ENCODE measurements at regions not wholly inside any gene's neighbourhood (a gene's known extent, or its start where the extent isn't known, plus 50 kb on each side); places are given as distances from the start of the nearest gene placed in this dataset.

DNA sequence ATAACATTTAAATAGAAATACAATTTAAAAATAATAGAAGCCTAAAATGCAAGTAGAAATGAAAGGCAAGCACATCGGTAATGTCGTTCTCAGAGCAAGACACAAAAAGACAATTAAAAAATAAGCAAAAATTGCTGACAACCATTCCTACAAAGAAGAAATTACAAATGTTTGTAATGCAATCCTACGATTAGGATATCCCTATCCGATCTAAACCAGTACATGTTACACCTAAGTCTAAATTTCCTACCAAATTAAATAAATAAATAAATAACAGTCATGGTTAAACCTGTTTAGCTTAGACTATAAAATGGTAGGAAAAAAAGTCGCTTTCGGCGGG lies 90.0 kb downstream of the ANXA2R start:
- Histone ChIP-seq H2BK12ac (ENCODE audit: low read length) (no peak overlapping the region), H3K4ac (ENCODE audit: low read depth, low read length) (no peak overlapping the region), H2BK120ac (ENCODE audit: insufficient read depth, low read length, poor library complexity) (no peak overlapping the region), H3K27ac (ENCODE audit: low read depth, low read length) (no peak overlapping the region), H3K9me3 (ENCODE audit: insufficient read depth, low read depth, low read length) (peaks cover 23% of the 10 kb centered on the region), H3K9ac (ENCODE audit: low read length) (no peak overlapping the region), H3K36me3 (ENCODE audit: control insufficient read depth in 1 of 2, insufficient read depth in 2 of 2, low read length in 2 of 2) (peaks cover 0 to 7% of the 10 kb centered on the region in 2 experiments), H3K4me1 (ENCODE audit: control insufficient read depth in 1 of 2, insufficient read depth in 2 of 2, low read length in 2 of 2) (no peaks in the 10 kb centered on the region), H2AK5ac (ENCODE audit: low read length) (no peak overlapping the region), H2AFZ (ENCODE audit: insufficient read depth, low read length, poor library complexity) (no peak overlapping the region), H4K8ac (ENCODE audit: low read depth, low read length) (no peak overlapping the region), H3K14ac (ENCODE audit: low read length) (no peak overlapping the region), H3K79me2 (ENCODE audit: control insufficient read depth, insufficient read depth, low read length, poor library complexity) (no peaks in the 10 kb centered on the region), H4K12ac (ENCODE audit: low read depth, low read length) (no peak overlapping the region), H3K79me1 (ENCODE audit: low read length) (peaks cover 1% of the 10 kb centered on the region), H3K18ac (ENCODE audit: low read length) (no peak overlapping the region), H3K27me3 (ENCODE audit: insufficient read depth, low read length) (no peaks in the 10 kb centered on the region), H2BK5ac (ENCODE audit: low read depth, low read length, poor library complexity) (no peak overlapping the region), H3K4me2 (ENCODE audit: low read length) (no peak overlapping the region), H3K23ac (ENCODE audit: low read length) (no peak overlapping the region), H3K4me3 (ENCODE audit: low read depth, low read length) (no peak overlapping the region), H4K91ac (ENCODE audit: low read depth, low read length) (no peak overlapping the region)
- DNase-seq, result no peak
- WGBS (ENCODE audit: extremely low coverage, insufficient coverage, insufficient read length), result no CpG with 5 or more reads among the region's 7 CpGs

DNA sequence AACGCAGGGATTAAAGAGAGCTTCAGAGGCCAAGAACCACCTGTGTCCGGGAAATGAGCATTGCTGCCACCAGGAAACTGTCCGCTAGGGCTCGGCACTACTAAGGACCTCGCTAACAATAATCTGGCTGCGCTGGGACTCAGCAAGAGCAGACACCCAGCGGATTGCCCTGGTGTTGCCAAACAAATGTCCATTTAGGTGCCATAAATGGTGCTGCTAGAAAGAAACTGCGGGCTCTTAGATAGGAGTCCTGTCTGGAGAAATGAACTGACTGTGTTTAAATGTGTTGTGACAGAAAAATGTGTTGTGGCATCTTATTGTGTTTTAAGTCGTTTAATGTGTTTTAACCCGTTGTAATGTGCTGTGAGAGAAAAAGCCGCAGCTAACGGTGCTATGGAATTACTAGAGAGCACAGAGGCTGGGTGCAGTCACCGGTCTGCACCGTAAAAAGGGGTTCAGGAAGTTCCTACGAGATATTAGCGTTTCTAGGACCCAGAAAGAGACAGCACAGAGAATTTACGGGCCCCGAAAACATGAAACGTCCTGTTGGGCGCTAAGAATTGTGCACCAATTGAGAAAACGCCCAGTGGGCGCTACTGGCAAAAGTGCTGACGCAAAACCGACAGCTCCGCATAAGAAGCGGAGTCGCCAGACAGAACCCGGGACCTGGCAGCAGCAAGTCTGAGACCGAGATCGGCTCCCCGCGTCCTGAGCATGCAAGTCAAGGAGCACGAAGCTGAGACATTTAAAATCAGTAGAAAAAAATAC lies 90.6 kb downstream of the ANXA2R start:
- no peaks in the 10 kb centered on the region for H3K79me2 ChIP-seq (ENCODE audit: control insufficient read depth, insufficient read depth, low read length, poor library complexity)
- peaks cover 0 to 7% of the 10 kb centered on the region in 2 experiments for H3K36me3 ChIP-seq (ENCODE audit: control insufficient read depth in 1 of 2, insufficient read depth in 2 of 2, low read length in 2 of 2)
- H3K4me2 ChIP-seq (ENCODE audit: low read length), result no peak overlapping the region
- no peak overlapping the region for H3K4ac ChIP-seq (ENCODE audit: low read depth, low read length)
- no peak overlapping the region for H2AFZ ChIP-seq (ENCODE audit: insufficient read depth, low read length, poor library complexity)
- H2AK5ac ChIP-seq (ENCODE audit: low read length), result no peak overlapping the region
- peak overlapping the region; percentile 55 for H3K9ac ChIP-seq (ENCODE audit: low read length)
- H3K9me3 ChIP-seq (ENCODE audit: insufficient read depth, low read depth, low read length), result peaks cover 23% of the 10 kb centered on the region
- no peak overlapping the region for H4K8ac ChIP-seq (ENCODE audit: low read depth, low read length)
- H3K23ac ChIP-seq (ENCODE audit: low read length), result no peak overlapping the region
- H3K14ac ChIP-seq (ENCODE audit: low read length), result no peak overlapping the region
- H2BK120ac ChIP-seq (ENCODE audit: insufficient read depth, low read length, poor library complexity), result no peak overlapping the region
- no peak overlapping the region for H4K91ac ChIP-seq (ENCODE audit: low read depth, low read length)
- H3K27me3 ChIP-seq (ENCODE audit: insufficient read depth, low read length), result no peaks in the 10 kb centered on the region
- peak overlapping the region; percentile 42 for H2BK5ac ChIP-seq (ENCODE audit: low read depth, low read length, poor library complexity)
- peak; percentile 56 to 60 for DNase-seq
- H3K4me1 ChIP-seq (ENCODE audit: control insufficient read depth in 1 of 2, insufficient read depth in 2 of 2, low read length in 2 of 2), result peaks cover 0 to 2% of the 10 kb centered on the region in 2 experiments
- H3K27ac ChIP-seq (ENCODE audit: low read depth, low read length), result no peak overlapping the region
- H3K18ac ChIP-seq (ENCODE audit: low read length), result no peak overlapping the region
- no peak overlapping the region for H4K12ac ChIP-seq (ENCODE audit: low read depth, low read length)
- H3K4me3 ChIP-seq (ENCODE audit: low read depth, low read length), result no peak overlapping the region
- H2BK12ac ChIP-seq (ENCODE audit: low read length), result no peak overlapping the region
- 100% methylated on average over 1 of the region's 33 CpGs for WGBS (ENCODE audit: extremely low coverage, insufficient coverage, insufficient read length)
- peaks cover 1% of the 10 kb centered on the region for H3K79me1 ChIP-seq (ENCODE audit: low read length)

DNA sequence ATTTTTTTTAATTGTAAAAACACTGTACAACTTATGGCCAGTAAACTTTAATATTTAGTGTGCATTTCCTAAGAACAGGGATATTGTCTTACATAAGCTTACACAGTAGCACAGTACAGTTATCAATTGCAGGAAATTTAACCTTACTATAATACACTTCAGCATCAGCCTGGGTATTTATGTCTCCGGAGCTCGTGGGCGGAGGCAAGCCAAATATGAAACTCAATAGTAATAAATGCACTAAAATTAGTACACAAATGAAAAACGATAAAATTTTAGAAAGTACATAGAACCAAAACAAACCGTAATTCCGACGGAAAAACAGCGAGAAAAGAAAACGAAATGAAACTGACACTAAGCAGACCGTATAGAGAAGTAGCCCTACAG lies 91.2 kb downstream of the ANXA2R start:
- WGBS (ENCODE audit: extremely low coverage, insufficient coverage, insufficient read length), result no CpG with 5 or more reads among the region's 10 CpGs
- no peak overlapping the region for H2BK5ac ChIP-seq (ENCODE audit: low read depth, low read length, poor library complexity)
- no peak overlapping the region for H3K4me3 ChIP-seq (ENCODE audit: low read depth, low read length)

DNA sequence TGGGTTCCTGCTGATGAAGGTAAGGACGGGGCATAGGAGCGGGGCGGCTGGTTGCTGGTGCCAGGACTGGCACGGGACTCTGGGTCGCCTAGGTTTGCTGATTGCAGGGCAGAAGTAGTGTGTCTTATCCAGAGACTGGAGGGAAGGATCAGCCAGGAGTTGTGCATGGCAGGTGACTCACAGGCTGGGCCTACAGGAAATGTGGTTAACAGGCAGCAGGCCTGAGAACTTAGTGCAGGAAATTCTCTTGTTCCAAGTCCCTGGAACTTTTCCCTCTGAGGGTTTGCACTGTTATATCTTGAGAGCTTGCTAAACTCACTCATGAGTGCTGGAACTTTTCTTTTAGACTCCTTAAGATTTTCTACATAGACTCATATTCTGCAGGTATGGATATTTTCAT lies 95.1 kb downstream of the ANXA2R start:
- no peaks in the 10 kb centered on the region for H3K36me3 ChIP-seq (ENCODE audit: control insufficient read depth in 1 of 2, insufficient read depth in 2 of 2, low read length in 2 of 2)
- H3K9me3 ChIP-seq (ENCODE audit: insufficient read depth, low read depth, low read length), result peaks cover 2% of the 10 kb centered on the region
- no peak overlapping the region for H3K18ac ChIP-seq (ENCODE audit: low read length)
- H3K27me3 ChIP-seq (ENCODE audit: insufficient read depth, low read length), result no peaks in the 10 kb centered on the region
- no peak overlapping the region for H4K8ac ChIP-seq (ENCODE audit: low read depth, low read length)
- no peak overlapping the region for H3K27ac ChIP-seq (ENCODE audit: low read depth, low read length)
- peaks cover 1% of the 10 kb centered on the region for H3K79me1 ChIP-seq (ENCODE audit: low read length)
- no peak overlapping the region for H2BK120ac ChIP-seq (ENCODE audit: insufficient read depth, low read length, poor library complexity)
- H4K91ac ChIP-seq (ENCODE audit: low read depth, low read length), result no peak overlapping the region
- peak in 1 of 2 donors; percentile 22 for DNase-seq
- no peak overlapping the region for H3K9ac ChIP-seq (ENCODE audit: low read length)
- no peak overlapping the region for H3K4me2 ChIP-seq (ENCODE audit: low read length)
- no peak overlapping the region for H3K14ac ChIP-seq (ENCODE audit: low read length)
- H3K4me1 ChIP-seq (ENCODE audit: control insufficient read depth in 1 of 2, insufficient read depth in 2 of 2, low read length in 2 of 2), result peaks cover 0 to 2% of the 10 kb centered on the region in 2 experiments
- H2AFZ ChIP-seq (ENCODE audit: insufficient read depth, low read length, poor library complexity), result no peak overlapping the region
- no CpG with 5 or more reads among the region's 5 CpGs for WGBS (ENCODE audit: extremely low coverage, insufficient coverage, insufficient read length)
- no peak overlapping the region for H2AK5ac ChIP-seq (ENCODE audit: low read length)
- H3K4ac ChIP-seq (ENCODE audit: low read depth, low read length), result no peak overlapping the region
- no peak overlapping the region for H3K23ac ChIP-seq (ENCODE audit: low read length)
- no peak overlapping the region for H3K4me3 ChIP-seq (ENCODE audit: low read depth, low read length)
- H2BK5ac ChIP-seq (ENCODE audit: low read depth, low read length, poor library complexity), result no peak overlapping the region
- H4K12ac ChIP-seq (ENCODE audit: low read depth, low read length), result no peak overlapping the region
- H2BK12ac ChIP-seq (ENCODE audit: low read length), result no peak overlapping the region
- no peaks in the 10 kb centered on the region for H3K79me2 ChIP-seq (ENCODE audit: control insufficient read depth, insufficient read depth, low read length, poor library complexity)

More for the DNA sequence above, 91.2 kb downstream of the ANXA2R start:
- Histone ChIP-seq H3K4me1 (ENCODE audit: control insufficient read depth in 1 of 2, insufficient read depth in 2 of 2, low read length in 2 of 2) (peaks cover 0 to 2% of the 10 kb centered on the region in 2 experiments), H4K8ac (ENCODE audit: low read depth, low read length) (no peak overlapping the region), H3K36me3 (ENCODE audit: control insufficient read depth in 1 of 2, insufficient read depth in 2 of 2, low read length in 2 of 2) (peaks cover 0 to 7% of the 10 kb centered on the region in 2 experiments), H3K27ac (ENCODE audit: low read depth, low read length) (no peak overlapping the region), H3K79me2 (ENCODE audit: control insufficient read depth, insufficient read depth, low read length, poor library complexity) (no peaks in the 10 kb centered on the region), H4K12ac (ENCODE audit: low read depth, low read length) (no peak overlapping the region), H2BK120ac (ENCODE audit: insufficient read depth, low read length, poor library complexity) (no peak overlapping the region), H3K23ac (ENCODE audit: low read length) (no peak overlapping the region), H3K18ac (ENCODE audit: low read length) (no peak overlapping the region), H3K4me2 (ENCODE audit: low read length) (no peak overlapping the region), H3K9me3 (ENCODE audit: insufficient read depth, low read depth, low read length) (peaks cover 23% of the 10 kb centered on the region), H3K27me3 (ENCODE audit: insufficient read depth, low read length) (no peaks in the 10 kb centered on the region), H2BK12ac (ENCODE audit: low read length) (no peak overlapping the region), H4K91ac (ENCODE audit: low read depth, low read length) (no peak overlapping the region), H2AK5ac (ENCODE audit: low read length) (no peak overlapping the region), H3K14ac (ENCODE audit: low read length) (no peak overlapping the region), H3K9ac (ENCODE audit: low read length) (no peak overlapping the region), H3K4ac (ENCODE audit: low read depth, low read length) (no peak overlapping the region), H3K79me1 (ENCODE audit: low read length) (peaks cover 1% of the 10 kb centered on the region), H2AFZ (ENCODE audit: insufficient read depth, low read length, poor library complexity) (no peak overlapping the region)
- DNase-seq, result no peak
